Body of pancreas (tissue), 4 donors: ENCODE measurements at regions not wholly inside any gene's neighbourhood (a gene's known extent, or its start where the extent isn't known, plus 50 kb on each side); places are given as distances from the start of the nearest gene placed in this dataset.

Experiments used
- POLR2A ChIP-seq, 3 donors: fragments of 450-650 bp; IDR thresholded peaks; one replicate each; pipeline ENCODE4 v1.6.1; 2016; ENCODE audit warnings: antibody characterized with exemption in 3 of 3, mild to moderate bottlenecking in 2 of 3
- TF ChIP-seq, protein P1 (sequence below), 7 experiments: fragments of 450-650 bp in 4 of 7; fragments of 200-600 bp in 3 of 7; sonication (generic) in 3 of 7; IDR thresholded peaks; one replicate each; pipeline ENCODE4 v1.5.1; 2016 to 2019; ENCODE audit warnings: antibody characterized with exemption in 7 of 7

DNA sequence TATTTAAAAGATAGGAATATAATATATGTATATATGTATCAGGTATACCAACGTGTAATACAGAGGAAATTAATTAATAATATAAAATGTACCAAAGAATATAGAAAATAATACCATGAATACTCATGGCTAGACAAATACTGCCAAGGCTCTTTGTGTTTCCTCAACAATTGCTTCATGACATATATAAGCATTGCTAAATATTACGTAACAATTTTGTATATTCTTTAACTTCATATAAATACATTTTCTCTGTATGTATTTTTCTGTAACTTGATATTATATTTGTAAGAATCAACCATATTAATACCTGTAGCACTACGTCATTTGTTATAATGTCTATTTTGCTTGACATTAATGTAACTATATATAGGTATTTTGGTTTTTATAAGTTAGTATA is 104.0 kb downstream of the CEP44 start:
- no peak for TF ChIP-seq POLR2A (IDR thresholded peaks at IDR 0.05)
- TF ChIP-seq, protein P1, sequence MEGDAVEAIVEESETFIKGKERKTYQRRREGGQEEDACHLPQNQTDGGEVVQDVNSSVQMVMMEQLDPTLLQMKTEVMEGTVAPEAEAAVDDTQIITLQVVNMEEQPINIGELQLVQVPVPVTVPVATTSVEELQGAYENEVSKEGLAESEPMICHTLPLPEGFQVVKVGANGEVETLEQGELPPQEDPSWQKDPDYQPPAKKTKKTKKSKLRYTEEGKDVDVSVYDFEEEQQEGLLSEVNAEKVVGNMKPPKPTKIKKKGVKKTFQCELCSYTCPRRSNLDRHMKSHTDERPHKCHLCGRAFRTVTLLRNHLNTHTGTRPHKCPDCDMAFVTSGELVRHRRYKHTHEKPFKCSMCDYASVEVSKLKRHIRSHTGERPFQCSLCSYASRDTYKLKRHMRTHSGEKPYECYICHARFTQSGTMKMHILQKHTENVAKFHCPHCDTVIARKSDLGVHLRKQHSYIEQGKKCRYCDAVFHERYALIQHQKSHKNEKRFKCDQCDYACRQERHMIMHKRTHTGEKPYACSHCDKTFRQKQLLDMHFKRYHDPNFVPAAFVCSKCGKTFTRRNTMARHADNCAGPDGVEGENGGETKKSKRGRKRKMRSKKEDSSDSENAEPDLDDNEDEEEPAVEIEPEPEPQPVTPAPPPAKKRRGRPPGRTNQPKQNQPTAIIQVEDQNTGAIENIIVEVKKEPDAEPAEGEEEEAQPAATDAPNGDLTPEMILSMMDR (IDR thresholded peaks at IDR 0.05): no peak
